SK-N-MC (cell line): ENCODE measurements at regions not wholly inside any gene's neighbourhood (a gene's known extent, or its start where the extent isn't known, plus 50 kb on each side); places are given as distances from the start of the nearest gene placed in this dataset.

Experiments
- DNase-seq: peaks from one replicate; pipeline ENCODE4 v3.0.0-alpha.2; 2011; ENCODE audit warnings: low read depth, low spot score
- H3K27ac ChIP-seq: fragments of 200-600 bp; sonication (generic); 2 replicates; pipeline ENCODE4 v1.5.1; 2016; ENCODE audit warnings: mixed run types
- H3K36me3 ChIP-seq: fragments of 200-600 bp; sonication (generic); 2 replicates; pipeline ENCODE4 v1.6.1; 2017; ENCODE audit warnings: antibody characterized with exemption, low read length, mixed read lengths; ENCODE audit not compliant: insufficient read depth
- H3K4me3 ChIP-seq: fragments of 200-600 bp; sonication (generic); 2 replicates; pipeline ENCODE4 v1.5.1; 2016
- H3K9ac ChIP-seq: fragments of 200-600 bp; sonication (generic); 2 replicates; pipeline ENCODE4 v1.8.0; 2017; ENCODE audit warnings: mixed run types, mixed read lengths; ENCODE audit not compliant: insufficient read length
- H3K9me3 ChIP-seq: fragments of 200-600 bp; sonication (generic); 2 replicates; pipeline ENCODE4 v1.6.1; 2017; ENCODE audit warnings: low read depth, mild to moderate bottlenecking, antibody characterized with exemption, low read length, moderate library complexity, mixed read lengths
- EZH2 ChIP-seq: fragments of 200-600 bp; sonication (generic); IDR thresholded peaks from one replicate; pipeline ENCODE4 v1.6.1; 2017; ENCODE audit warnings: antibody characterized with exemption
- FOXP2 ChIP-seq: optimal IDR thresholded peaks from 2 replicates; pipeline ENCODE3; 2011; ENCODE audit warnings: mild to moderate bottlenecking, moderate library complexity; ENCODE audit not compliant: insufficient read depth; ENCODE audit errors: extremely low read length, control extremely low read depth
- POLR2AphosphoS5 ChIP-seq: IDR thresholded peaks from 2 replicates; pipeline ENCODE4 v1.6.1; 2012; ENCODE audit warnings: mild to moderate bottlenecking, low read depth, low read length, borderline replicate concordance

GRCh38 chr9:88809355-88810161 is 181.7 kb upstream of the S1PR3 start:
- no peak overlapping the region for H3K4me3 ChIP-seq
- DNase-seq: no peak
- no peak overlapping the region for H3K27ac ChIP-seq
- H3K36me3 ChIP-seq: no peaks in the 10 kb centered on the region
- no peak overlapping the region for H3K9ac ChIP-seq
- TF ChIP-seq FOXP2 (no peak), POLR2AphosphoS5 (no peak), EZH2 (no peak)
- H3K9me3 ChIP-seq: no peaks in the 10 kb centered on the region

DNA sequence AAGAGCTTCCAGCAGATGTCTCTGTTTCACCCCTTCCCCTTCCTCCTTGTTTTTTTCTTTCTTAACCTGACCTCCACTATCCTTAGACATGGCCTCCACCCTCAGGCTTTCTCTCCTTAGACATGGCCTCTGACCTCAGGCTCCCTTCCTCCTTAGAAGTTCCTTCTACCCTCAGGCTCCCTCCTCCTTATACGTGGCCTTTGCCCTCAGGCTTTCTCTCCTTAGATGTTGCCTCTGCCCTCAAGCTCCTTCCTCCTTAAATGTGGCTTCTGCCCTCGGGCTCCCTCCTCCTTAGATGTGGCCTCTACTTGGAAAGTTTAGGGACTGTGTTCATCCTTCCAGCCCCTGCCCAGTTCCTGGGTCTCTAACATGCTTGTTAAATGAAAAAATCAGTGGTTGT is 180.4 kb upstream of the S1PR3 start:
- Histone ChIP-seq H3K9me3 (no peaks in the 10 kb centered on the region), H3K9ac (no peak overlapping the region), H3K27ac (no peak overlapping the region), H3K4me3 (no peak overlapping the region), H3K36me3 (no peaks in the 10 kb centered on the region)
- DNase-seq: no peak
- no peak for TF ChIP-seq FOXP2
- no peak for TF ChIP-seq POLR2AphosphoS5
- TF ChIP-seq EZH2: no peak

- Histone ChIP-seq H3K27ac (no peak overlapping the region), H3K36me3 (no peaks in the 10 kb centered on the region), H3K9ac (no peak overlapping the region), H3K9me3 (no peaks in the 10 kb centered on the region), H3K4me3 (no peak overlapping the region)
- DNase-seq: no peak
- no peak for TF ChIP-seq EZH2
- TF ChIP-seq POLR2AphosphoS5: no peak
- no peak for TF ChIP-seq FOXP2
Measured at GRCh38 chr9:88811511-88811910, 179.8 kb upstream of the S1PR3 start.

DNA sequence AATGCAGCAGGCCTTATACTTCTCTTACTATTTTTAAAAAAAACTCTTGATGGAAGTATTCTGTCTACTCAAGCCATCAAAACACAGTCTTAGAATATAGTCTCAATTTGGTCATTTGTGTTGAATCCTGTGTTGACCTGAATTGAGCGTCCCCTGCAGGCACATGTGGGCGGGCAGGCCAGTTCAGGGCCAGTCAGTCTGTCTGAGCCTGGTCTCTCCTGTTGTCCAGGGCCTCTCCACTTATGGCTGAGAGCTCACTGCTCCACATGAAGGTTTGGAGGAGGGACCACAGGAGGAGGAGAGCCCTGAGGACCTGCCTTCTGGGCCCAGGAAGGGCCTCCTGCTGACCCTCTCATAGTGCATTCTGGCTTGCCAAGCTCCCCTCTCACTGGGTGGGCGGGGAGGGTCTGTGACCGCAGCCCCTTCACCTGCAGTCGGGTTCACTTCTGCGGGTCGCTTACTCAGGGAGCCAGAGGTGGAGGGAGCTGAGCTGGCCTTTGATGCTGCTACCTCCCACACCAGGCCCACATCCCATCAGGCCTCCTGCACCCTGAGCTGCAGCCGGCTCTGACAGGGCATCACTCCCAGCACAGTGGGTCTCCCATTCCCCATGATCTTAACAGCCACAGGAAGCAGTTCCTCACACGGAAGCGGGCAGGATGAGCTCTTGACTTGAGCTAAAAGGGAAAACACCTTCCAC is 178.2 kb upstream of the S1PR3 start:
- Histone ChIP-seq H3K9me3 (no peaks in the 10 kb centered on the region), H3K9ac (no peak overlapping the region), H3K36me3 (no peaks in the 10 kb centered on the region), H3K27ac (no peak overlapping the region), H3K4me3 (no peak overlapping the region)
- no peak for TF ChIP-seq FOXP2
- no peak for TF ChIP-seq POLR2AphosphoS5
- TF ChIP-seq EZH2: no peak
- DNase-seq: no peak

GRCh38 chr9:88813638-88814209 is 177.5 kb upstream of the S1PR3 start:
- Histone ChIP-seq H3K9me3 (no peaks in the 10 kb centered on the region), H3K36me3 (no peaks in the 10 kb centered on the region), H3K27ac (no peak overlapping the region), H3K4me3 (no peak overlapping the region), H3K9ac (no peak overlapping the region)
- no peak for DNase-seq
- TF ChIP-seq FOXP2 (no peak), POLR2AphosphoS5 (no peak), EZH2 (no peak)

DNA sequence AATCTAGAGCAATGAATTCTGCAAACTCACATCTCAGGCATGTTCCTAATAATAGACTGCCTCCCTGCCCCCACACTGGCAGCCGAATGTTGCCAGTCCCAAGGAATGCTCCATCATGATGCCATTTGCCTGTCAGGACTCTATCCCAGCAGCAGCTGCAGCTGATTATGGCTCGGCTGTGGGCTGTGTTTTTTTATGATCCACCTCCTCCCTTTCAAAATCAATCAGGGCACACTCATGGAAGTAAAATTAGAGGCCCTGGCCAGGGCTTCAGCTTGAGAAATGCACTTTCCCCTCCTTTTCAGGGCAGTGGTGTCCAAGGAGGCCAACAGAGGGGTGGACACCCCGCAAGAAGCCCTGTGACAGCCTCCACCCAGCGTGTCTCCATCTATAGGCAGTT is 176.7 kb upstream of the S1PR3 start:
- no peak for TF ChIP-seq FOXP2
- TF ChIP-seq POLR2AphosphoS5: no peak
- TF ChIP-seq EZH2: no peak
- H3K9me3 ChIP-seq: no peaks in the 10 kb centered on the region
- DNase-seq: no peak
- H3K27ac ChIP-seq: no peak overlapping the region
- no peak overlapping the region for H3K4me3 ChIP-seq
- no peak overlapping the region for H3K9ac ChIP-seq
- no peaks in the 10 kb centered on the region for H3K36me3 ChIP-seq

- no peak overlapping the region for H3K27ac ChIP-seq
- H3K9ac ChIP-seq: no peak overlapping the region
- no peaks in the 10 kb centered on the region for H3K9me3 ChIP-seq
- H3K4me3 ChIP-seq: no peak overlapping the region
- no peaks in the 10 kb centered on the region for H3K36me3 ChIP-seq
- TF ChIP-seq EZH2 (no peak), POLR2AphosphoS5 (no peak), FOXP2 (no peak)
- DNase-seq: no peak
Measured at GRCh38 chr9:88816141-88816540, 175.1 kb upstream of the S1PR3 start.

DNA sequence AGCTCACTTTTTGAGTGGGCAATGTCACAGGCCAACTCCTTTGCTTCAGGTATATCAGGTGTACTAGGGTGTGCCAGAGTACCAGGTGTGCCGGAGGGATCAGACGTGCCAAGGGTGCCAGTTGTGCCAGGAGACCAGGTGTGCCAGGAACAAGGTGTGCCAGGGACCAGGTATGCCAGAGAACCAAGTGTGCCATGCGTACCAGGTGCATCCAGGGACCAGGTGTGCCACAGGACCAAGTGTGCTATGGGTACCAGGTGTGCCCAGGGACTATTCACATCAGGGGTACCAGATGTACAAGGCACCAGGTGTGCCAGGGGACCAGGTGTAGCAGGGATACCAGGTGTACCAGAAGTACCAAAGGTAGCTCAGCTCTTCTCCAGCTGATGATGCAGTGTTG is 174.7 kb upstream of the S1PR3 start:
- Histone ChIP-seq H3K4me3 (no peak overlapping the region), H3K9me3 (no peaks in the 10 kb centered on the region), H3K36me3 (no peaks in the 10 kb centered on the region), H3K9ac (no peak overlapping the region), H3K27ac (no peak overlapping the region)
- TF ChIP-seq EZH2 (no peak), POLR2AphosphoS5 (no peak), FOXP2 (no peak)
- no peak for DNase-seq

DNA sequence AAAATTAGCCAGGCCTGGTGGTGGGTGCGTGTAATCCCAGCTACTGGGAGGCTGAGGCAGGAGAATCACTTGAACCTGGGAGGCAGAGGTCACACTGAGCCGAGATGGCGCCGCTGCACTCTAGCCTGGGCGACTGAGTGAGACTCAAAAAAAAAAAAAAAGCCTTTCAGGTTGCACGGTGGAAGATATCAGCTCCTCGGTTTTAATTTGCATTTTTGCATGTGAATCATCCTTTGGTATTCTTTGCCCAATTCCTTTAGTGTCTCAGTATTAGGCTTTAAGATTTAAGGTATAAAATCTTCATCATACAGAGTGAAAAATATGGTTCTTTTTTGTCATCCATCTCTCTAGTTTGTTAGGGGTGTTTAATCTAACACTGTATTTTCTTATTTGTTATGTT is 173.6 kb upstream of the S1PR3 start:
- Histone ChIP-seq H3K9ac (no peak overlapping the region), H3K27ac (no peak overlapping the region), H3K9me3 (no peaks in the 10 kb centered on the region), H3K4me3 (no peak overlapping the region), H3K36me3 (no peaks in the 10 kb centered on the region)
- DNase-seq: no peak
- no peak for TF ChIP-seq EZH2
- TF ChIP-seq POLR2AphosphoS5: no peak
- TF ChIP-seq FOXP2: no peak
